ENCODE measurements at regions not wholly inside any gene's neighbourhood (a gene's known extent, or its start where the extent isn't known, plus 50 kb on each side); places are given as distances from the start of the nearest gene placed in this dataset.

GRCh38 chr4:170875868-170876267 lies 786.1 kb upstream of the AADAT start:
- TF ChIP-seq CTCF (IDR thresholded peaks at IDR 0.05; ENCODE audit: low read length): no peak
- TF ChIP-seq EZH2 (optimal IDR thresholded peaks at IDR 0.05; ENCODE audit: low read depth, low read length): no peak
- no peak for TF ChIP-seq EZH2phosphoT487 (IDR thresholded peaks at IDR 0.05; ENCODE audit: low read length)
